Anterior cingulate cortex (tissue), 58 donors: ENCODE measurements at regions not wholly inside any gene's neighbourhood (a gene's known extent, or its start where the extent isn't known, plus 50 kb on each side); places are given as distances from the start of the nearest gene placed in this dataset.
"Not testable (repeated sequence)": the region's sequence is repeated elsewhere in the genome, so short reads cannot be mapped to it uniquely, and the experiment has no call there.

Source experiments
- DNase-seq, 58 donors: peaks; one replicate each; lab custom pipeline; 2025; lab: John Stamatoyannopoulos, UW

DNA sequence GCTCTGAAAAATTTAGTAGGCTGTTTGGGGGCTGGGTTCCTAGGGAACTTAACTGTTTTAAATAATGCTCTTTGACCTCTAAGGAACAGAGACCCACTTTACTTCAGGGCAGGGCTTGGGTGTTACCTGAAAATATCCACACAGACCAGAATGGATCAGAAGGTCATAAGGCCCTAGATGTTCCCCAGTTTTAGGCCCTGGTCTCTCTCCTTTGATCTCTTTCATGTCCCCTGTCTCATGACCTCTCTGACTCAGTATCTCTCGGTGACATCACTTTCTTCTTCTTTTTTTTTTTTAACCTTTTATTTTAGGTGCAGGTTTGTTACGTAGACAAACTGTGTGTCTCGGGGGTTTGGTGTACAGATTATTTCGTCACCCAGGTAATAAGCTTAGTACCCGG is 272.1 kb upstream of the SGK1 start:
- DNase-seq: no peak

DNA sequence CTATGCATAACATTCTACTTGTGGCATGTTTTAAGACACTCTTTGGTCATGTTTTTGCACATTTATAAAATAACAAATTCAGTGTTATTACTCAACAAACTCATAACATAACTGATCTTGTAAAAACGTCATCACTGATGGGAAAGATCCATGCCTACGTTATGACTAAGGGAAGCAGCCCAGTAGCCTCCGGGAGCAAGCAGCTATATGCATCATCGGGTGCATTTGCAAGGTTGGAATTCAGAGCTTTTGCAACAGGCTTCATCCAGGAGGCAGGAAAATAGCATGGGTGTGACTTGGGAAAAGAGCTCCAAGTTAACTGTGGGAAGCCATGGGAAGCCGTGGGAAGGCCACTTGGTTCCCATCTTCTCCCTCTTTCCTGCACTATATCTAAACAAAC is 271.6 kb upstream of the SGK1 start:
- no peak for DNase-seq

DNA sequence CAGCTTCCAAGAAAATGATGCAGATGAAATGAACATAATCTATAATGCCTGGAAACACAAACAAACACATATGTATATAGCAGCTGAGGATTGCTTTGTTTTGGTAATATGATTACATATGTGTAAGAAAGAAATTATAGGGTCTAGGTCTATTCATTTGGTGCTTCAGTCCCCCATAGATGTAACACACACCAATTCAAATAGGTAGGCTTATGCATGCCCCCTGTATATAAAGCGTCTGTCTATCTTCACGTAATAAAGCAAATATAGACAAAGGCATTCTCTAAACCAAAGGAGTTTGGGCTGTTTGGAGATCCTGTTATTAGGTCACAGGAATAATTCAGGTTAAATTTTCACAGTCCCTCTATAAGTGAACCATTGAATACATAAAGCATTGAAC is 270.4 kb upstream of the SGK1 start:
- no peak for DNase-seq

DNA sequence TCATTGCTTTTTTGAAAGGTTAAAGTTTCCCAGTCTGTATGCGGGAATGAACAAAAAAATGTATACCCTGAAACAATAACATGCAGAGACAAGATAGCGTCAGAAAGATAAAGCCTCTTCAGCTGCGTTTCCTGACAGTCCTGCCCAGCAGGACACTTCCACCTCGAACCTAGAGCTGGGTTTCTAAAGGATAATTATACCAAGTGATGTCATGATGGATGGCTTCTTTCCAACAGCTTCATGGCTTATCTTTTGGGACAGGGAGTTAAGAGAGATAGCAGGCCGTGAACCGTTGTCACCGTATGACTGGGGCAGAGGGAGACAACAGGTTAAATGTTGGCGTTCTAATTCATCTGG is 267.6 kb upstream of the SGK1 start:
- no peak for DNase-seq

DNA sequence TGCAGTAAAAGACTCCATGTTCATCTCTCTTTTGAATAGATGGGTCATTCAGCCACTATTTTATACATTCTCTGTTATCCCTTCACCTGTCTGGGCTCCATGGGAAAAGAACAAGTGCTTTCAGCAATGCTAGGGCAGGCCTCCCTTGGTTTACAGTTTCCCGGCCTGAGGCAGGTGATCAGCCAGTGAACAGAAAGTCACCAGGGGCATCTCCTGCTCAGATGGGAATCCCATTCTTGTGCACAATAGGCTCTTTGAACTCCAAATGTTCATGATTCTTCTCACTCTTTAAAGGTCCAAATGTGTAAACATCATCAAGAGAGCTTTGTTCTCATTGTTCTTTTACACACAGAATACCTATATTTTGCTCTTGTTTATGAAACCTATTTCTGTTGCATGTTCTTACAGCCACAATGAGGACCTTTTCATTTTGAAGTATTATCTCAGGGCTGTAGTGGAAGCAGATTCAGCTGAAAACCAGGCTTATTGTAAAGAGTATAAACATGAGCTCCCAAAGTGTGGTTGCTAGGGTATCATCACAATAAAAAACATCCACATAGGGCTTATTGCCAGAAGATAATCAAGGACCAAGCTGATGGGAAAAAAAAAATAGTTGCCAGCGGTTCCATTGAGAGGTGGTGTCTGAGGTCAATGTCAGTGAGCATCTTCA is 267.1 kb upstream of the SGK1 start:
- no peak for DNase-seq

DNA sequence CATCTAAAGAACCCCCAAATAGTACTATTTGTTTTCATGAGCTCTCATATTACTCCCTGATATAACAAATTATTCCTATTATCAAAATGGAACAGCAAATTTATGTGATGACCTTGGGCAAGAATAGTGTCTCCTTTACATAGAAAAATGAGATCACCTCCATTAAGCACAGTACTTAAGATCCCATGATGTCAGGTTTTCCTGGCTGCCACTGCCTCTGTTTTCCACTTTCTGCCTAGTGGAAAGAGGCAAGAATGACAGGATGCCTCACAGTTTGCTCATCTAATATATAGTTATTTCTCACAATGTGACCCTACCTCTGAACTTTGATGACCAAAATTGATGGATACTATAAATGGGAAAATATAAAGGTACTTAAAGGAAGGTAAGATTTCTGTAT is 260.1 kb upstream of the SGK1 start:
- DNase-seq: no peak

DNA sequence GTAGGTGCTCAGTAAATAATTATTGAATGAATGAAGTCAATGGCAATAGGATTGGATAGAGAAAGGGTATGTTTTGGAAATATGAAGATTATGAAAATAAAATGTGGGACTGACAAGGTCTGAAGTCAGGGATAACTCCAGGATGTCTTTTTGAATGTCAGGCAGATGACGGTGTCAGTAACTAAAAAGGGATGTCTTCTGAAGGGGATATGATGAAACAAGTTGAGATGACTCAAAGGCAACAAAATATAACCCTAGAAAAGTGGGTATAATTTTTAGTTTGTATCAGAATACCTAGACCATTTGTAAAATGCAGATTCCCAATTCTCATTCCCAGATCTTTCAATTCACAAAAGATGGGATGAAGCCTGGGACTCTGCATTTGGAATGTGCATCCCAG is 257.3 kb upstream of the SGK1 start:
- no peak for DNase-seq

DNA sequence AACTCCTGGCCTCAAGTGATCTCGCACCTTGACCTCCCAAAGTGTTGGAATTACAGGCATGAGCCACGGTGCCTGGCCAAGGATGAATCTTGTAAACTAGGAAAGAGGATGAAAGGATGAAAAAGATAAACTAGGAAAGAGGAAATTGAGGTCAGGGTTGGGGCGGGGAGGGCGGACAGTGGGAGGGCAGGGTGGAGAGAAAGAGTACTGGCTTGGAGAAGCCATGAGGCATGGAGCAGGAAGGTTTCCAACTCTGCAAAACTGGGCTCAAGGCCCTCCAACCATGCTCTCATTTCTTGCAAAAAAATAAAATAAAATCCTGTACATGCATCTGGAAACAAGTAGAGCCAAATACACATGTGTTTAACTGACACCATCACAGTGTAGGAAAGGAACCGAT is 256.6 kb upstream of the SGK1 start:
- no peak for DNase-seq

DNA sequence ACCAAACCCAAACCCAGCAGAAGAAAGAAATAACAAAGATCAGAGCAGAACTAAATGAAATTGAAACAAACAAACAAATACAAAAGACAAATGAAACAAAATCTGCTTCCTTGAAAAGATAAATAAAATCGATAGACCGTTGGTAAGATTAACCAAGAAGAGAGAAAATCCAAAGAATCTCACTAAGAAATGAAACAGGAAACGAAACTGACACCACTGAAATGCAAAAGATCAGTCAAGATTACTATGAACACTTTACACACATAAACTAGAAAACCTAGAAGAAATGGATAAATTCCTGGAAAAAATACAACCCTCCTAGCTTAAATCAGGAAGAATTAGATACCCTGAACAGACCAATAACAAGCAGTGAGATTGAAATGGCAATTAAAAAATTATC is 252.1 kb upstream of the SGK1 start:
- not testable (repeated sequence) for DNase-seq

DNA sequence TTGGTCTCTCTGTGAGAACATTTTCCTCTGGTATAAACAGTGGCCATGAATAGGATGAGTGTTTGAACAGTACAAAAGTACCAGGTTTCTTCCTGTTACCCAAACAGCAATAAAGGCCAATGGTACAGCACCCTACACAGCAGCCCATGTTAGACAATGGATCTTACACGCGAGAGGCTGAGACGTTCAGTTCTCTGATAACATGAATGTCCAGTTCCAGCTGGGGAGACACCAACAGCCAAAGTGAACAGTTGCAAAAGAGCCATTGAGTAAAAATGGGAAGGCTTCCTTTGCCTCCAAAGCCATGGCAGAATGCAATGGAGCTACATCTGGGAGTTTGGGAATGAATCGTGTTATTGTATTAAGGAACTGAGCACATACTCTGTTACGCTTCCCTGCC is 246.8 kb upstream of the SGK1 start:
- peak in 52 of 58 donors; percentile 6 to 97 (median 67) for DNase-seq

DNA sequence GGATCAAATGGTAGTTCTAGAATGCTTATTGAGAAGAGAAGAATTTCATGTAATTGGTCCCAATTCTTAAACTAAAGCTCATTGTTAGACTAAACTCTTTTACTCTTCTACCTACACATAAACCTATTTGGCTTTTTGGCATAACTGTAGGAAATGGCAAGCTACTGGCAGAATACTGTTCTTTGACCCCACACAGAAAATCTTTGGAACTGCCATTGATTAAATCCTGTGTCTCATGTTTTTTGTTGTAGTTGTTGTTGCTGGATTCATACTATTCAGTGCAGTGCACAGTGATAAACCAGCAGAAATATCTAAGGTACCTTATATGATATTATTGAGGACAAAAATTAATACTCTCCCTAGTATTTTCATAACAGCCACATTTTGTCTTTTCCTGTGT is 242.1 kb upstream of the SGK1 start:
- no peak for DNase-seq

DNA sequence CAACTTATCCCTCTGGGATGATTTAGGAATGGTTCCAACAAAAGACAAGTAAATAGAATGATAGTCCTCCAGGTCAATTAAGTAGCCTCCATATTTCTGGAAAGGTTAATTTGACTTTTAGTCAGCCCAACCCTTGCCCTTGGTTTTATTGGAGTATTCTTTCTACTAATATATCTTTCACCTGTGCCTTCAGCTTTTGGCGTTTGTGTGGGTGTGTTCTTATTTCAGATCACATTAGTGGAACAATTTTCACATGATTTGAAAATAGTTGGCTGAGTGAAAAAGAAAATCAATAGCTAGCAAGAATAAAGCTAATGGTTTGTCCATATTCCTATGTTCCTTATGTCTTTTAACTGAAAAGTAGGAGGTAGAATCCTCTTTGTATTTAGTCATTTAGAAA is 239.6 kb upstream of the SGK1 start:
- DNase-seq: no peak

DNA sequence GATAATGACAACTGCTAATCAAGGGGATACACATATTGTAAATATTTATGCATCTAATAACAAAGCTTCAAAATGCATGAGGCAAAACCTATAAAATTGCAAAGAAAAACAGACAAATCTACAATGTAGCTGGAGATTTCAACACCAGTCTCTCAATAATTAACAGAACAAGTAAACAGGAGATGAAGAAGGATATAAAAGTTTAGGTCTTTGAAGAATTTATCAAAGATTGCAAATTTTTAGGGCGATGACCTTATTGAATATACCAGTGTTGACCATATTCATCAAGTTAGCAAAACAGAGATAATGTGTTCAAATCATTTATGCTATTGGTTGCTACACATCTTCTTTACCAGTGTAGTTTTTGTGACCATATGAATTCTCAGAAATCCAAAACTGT is 237.8 kb upstream of the SGK1 start:
- DNase-seq: no peak

DNA sequence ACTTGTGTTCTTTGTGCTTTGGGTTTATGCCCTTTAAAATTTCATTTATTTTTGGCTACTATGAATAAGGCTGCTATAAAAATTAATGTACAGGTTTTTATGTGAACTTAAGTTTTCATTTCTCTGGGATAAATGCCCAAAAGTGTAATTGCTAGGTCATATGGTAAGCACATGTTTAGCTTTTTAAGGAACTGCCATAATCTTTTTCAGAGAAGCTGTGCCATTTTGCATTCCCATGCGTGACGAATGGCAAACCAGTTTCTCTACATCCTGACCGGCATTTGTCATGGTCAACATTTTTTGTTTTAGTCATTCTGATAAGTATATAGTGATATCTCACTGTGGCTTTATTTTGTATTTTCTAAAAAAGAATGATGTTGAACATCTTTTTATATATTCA is 236.0 kb upstream of the SGK1 start:
- DNase-seq: no peak

DNA sequence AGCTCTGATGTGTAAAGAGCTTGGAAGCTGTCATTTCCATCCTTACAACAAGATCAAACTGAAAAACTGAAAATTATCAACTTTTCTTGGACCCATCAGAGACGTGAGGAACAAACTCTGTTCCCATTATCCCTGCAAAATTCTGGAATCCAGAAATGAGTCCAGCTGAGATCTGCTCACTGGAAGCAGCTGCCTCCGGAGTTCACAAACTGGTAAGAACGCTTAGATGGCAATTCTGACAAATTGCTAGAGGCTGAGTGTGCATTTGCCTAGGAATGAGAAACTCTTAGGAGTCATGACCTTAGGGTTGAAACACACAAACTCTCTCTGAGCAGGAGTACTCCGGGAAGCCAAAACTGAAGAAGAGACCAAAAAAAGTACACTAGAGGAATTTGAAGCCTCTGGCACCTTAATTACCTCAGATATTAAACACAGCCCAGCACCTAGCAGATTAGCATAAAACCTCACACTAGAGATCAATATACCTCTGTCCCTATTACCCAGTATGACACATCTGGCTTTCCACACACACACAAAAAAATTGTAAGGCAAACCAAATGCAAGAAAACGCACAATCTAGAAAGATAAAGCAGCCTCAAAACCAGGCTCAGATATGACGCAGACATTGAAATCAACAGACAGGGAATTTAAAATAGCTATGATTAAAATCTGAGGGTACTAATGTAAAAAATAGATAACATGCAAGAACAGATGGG is 233.5 kb upstream of the SGK1 start:
- DNase-seq: peak in 3 of 58 donors; percentile 5 to 26 (median 24)

DNA sequence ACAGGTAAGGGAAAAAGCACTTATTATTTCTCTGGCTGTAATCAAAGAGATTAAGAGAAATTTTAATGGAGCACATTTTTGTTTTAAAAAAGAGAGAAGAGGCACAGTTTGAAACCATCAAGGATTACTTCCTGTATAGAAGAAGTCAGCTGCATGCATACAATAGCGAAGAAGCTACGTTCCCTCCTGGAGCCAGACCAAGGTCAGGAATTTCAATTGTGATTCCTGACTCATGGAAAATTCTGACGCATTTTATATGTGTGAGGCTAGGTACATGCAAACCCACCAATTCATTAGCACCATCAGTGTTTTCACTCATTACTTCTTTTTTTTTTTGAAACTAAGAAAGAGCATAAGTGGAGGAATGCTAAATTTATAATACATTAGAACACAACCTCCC is 232.7 kb upstream of the SGK1 start:
- no peak for DNase-seq

DNA sequence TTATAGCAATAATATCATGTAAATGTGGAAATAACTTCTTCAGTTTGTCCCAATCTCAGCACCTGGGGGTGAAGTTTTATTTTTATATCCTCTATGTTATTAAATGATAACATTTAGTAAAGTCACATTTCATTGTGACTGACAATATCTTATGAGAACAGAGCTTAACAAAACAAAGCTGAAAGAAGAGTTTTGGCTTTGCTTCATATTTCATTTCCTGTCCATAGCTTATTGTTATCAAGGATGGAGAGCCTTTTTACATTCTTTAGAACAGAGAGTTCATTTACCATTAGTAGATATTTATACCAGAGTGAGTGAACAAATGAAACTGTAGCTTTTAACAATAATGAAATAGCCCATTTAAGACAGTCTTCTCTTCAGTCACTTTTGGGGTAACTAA is 231.9 kb upstream of the SGK1 start:
- DNase-seq: no peak

DNA sequence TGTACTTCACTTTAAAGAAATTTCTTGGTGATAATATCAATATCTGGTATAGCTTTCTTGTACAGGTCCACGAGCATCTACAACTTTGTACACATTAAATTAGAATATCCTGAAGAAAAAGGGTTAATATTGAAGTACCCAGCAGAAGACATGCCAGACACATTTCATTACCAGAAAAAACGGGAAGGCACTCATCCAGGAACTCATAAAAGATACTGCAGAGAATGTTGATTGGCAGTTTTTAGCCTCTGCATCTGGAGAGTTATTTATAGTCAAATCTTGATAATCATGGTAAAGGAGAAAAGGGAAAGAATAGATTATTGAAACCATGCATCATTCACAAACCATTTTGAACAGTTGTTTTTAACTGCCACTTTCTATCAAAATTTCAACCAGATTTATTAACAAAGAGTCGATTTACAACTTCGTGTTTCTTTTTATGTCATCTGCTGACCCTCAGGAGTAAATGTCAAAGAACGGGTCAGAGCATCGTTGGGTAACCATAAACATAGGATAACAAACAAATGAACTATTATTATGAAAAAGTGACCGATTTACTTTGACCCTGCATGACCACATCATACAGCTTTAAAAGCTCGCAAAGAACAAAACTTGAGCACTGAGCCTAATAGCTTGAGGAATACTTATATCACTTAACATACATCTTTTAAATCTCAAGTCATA is 229.2 kb upstream of the SGK1 start:
- DNase-seq: no peak

DNA sequence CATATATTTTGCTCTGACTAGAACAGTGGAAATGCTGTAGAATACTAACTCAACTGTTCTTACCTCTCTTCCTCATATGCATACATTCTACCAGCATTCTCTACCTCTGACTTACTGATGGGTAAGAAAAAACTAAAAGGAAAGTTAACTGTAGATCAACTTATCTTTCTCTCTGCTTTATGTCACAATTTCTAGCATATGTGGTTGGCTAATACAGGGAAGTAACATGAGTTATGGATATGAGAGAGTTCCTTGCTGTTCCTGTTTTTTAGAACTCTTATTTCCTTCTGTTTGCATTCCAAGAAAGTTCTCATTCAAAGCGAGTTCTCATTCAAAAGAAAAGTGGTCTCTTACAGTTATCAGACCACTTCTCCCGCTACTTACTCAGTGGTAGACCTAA is 226.8 kb upstream of the SGK1 start:
- no peak for DNase-seq

DNA sequence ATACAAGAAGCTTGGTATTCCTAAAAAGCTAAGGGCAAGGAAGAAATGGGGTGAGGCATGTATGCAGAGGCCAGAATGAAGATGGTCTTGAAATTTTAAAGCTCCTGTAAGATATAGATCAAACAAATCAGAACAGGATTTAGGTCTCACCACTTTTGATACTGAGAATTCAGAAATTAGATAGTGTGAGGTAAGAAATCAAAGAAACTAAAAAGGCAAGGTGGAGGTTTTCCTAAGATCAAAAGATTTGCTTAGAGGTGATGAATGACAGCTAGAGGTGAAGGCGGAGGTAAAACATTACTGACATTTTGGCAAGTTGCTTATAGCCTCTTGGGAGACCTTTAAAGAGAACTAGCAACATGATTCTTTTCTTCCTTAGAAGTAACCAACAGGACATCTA is 225.2 kb upstream of the SGK1 start:
- no peak for DNase-seq

DNA sequence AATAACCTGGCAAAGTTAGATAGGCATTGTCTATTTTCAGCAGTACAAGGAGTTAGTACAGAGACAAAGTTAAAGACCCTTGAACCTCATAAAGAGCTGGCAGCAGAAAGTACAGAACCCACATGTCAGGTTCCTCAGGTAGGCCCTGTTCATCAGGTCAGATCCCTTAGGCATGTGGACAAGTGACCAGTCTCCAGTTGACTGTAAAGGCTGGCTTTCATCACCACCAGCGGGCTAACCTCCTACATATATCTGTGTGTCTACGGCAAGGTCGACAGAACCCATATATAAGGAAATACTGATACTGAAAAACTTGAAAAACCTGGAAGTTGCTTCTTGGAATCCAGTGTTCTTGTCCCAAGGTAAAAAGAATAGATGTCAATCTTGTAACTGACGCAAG is 223.1 kb upstream of the SGK1 start:
- DNase-seq: no peak

DNA sequence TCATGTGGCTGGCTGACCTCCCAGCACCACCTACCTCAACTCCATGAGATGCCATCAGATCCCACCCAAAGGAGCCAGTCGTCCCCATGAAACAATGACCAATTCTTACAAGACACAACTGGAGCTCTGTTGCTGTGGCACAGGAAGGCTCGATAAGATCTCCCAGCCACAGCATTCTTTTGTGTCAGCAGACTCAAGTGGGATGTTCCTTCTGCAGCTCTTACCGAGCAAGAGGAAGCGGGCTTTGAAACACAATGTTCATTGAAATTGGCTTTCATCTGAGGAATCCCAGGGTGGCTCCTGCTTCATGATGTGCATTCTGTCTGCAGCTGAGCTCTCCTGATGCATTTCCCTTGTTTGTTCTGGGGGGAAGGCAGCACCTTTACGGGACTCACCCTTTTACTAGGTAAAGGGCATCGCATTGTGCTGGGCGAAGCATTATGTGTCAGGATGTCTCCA is 222.0 kb upstream of the SGK1 start:
- peak in 21 of 58 donors; percentile 14 to 73 (median 28) for DNase-seq
